ENCODE measurements at regions not wholly inside any gene's neighbourhood (a gene's known extent, or its start where the extent isn't known, plus 50 kb on each side); places are given as distances from the start of the nearest gene placed in this dataset.

- no peak for DNase-seq (ENCODE audit: low read depth)
Measured at GRCh38 chr9:28332648-28333047, 759.4 kb upstream of the C9orf72 start.

- DNase-seq (ENCODE audit: low read depth) = no peak
Measured at GRCh38 chr9:28341913-28342312, 768.6 kb upstream of the C9orf72 start.

- no peak for DNase-seq (ENCODE audit: low read depth)
Measured at GRCh38 chr9:28342815-28343338, 769.6 kb upstream of the C9orf72 start.

- DNase-seq (ENCODE audit: low read depth) = no peak
Measured at GRCh38 chr9:28363151-28363562, 789.9 kb upstream of the C9orf72 start.

GRCh38 chr9:28365020-28365640 is 791.8 kb upstream of the C9orf72 start:
- DNase-seq (ENCODE audit: low read depth) = no peak

- DNase-seq (ENCODE audit: low read depth) = no peak
Measured at GRCh38 chr9:28365728-28366127, 792.4 kb upstream of the C9orf72 start.

GRCh38 chr9:28378231-28378630 is 805.0 kb upstream of the C9orf72 start:
- no peak for DNase-seq (ENCODE audit: low read depth)

GRCh38 chr9:28379082-28379481 is 805.8 kb upstream of the C9orf72 start:
- DNase-seq (ENCODE audit: low read depth) = no peak

GRCh38 chr9:28389411-28389810 is 816.1 kb upstream of the C9orf72 start:
- DNase-seq (ENCODE audit: low read depth) = no peak

GRCh38 chr9:28394774-28395173 is 821.5 kb upstream of the C9orf72 start:
- no peak for DNase-seq (ENCODE audit: low read depth)

GRCh38 chr9:28396058-28396457 is 822.8 kb upstream of the C9orf72 start:
- no peak for DNase-seq (ENCODE audit: low read depth)

GRCh38 chr9:28407351-28407750 is 834.1 kb upstream of the C9orf72 start:
- no peak for DNase-seq (ENCODE audit: low read depth)

GRCh38 chr9:28409919-28410318 is 836.6 kb upstream of the C9orf72 start:
- DNase-seq (ENCODE audit: low read depth) = no peak

- DNase-seq (ENCODE audit: low read depth) = no peak
Measured at GRCh38 chr9:28410411-28410810, 837.1 kb upstream of the C9orf72 start.

- DNase-seq (ENCODE audit: low read depth) = no peak
Measured at GRCh38 chr9:28413471-28413870, 840.2 kb upstream of the C9orf72 start.

GRCh38 chr9:28423255-28423654 is 850.0 kb upstream of the C9orf72 start:
- no peak for DNase-seq (ENCODE audit: low read depth)

GRCh38 chr9:28435456-28435855 is 862.2 kb upstream of the C9orf72 start:
- no peak for DNase-seq (ENCODE audit: low read depth)

- no peak for DNase-seq (ENCODE audit: low read depth)
Measured at GRCh38 chr9:28439688-28440087, 866.4 kb upstream of the C9orf72 start.

GRCh38 chr9:28443461-28443860 is 870.2 kb upstream of the C9orf72 start:
- no peak for DNase-seq (ENCODE audit: low read depth)

GRCh38 chr9:28444637-28445036 is 871.4 kb upstream of the C9orf72 start:
- DNase-seq (ENCODE audit: low read depth) = no peak

GRCh38 chr9:28445211-28445610 is 871.9 kb upstream of the C9orf72 start:
- DNase-seq (ENCODE audit: low read depth) = no peak

- no peak for DNase-seq (ENCODE audit: low read depth)
Measured at GRCh38 chr9:28453918-28454317, 880.6 kb upstream of the C9orf72 start.

GRCh38 chr9:28456861-28457260 is 883.6 kb upstream of the C9orf72 start:
- no peak for DNase-seq (ENCODE audit: low read depth)

- no peak for DNase-seq (ENCODE audit: low read depth)
Measured at GRCh38 chr9:28464481-28465216, 891.4 kb upstream of the C9orf72 start.
